Hepatocyte (in vitro differentiated cells): ENCODE measurements at regions not wholly inside any gene's neighbourhood (a gene's known extent, or its start where the extent isn't known, plus 50 kb on each side); places are given as distances from the start of the nearest gene placed in this dataset.

Experiments used
- DNase-seq: peaks from one replicate; pipeline ENCODE4 v3.0.0-alpha.2; 2016; ENCODE audit warnings: low spot score
- H2AFZ ChIP-seq: fragments of 200-600 bp; sonication (generic); 2 replicates; pipeline ENCODE4 v1.6.0; 2016; ENCODE audit warnings: antibody characterized with exemption, mild to moderate bottlenecking
- H3K27ac ChIP-seq: fragments of 200-600 bp; sonication (generic); 2 replicates; pipeline ENCODE4 v1.5.1; 2016; ENCODE audit warnings: mild to moderate bottlenecking
- H3K27me3 ChIP-seq: fragments of 200-600 bp; sonication (generic); 2 replicates; pipeline ENCODE4 v1.6.1; 2016
- H3K36me3 ChIP-seq: fragments of 200-600 bp; sonication (generic); replicated peaks from 2 replicates; pipeline ENCODE4 v1.5.1; 2016; ENCODE audit warnings: low read depth; ENCODE audit not compliant: insufficient read depth
- H3K4me1 ChIP-seq: fragments of 200-600 bp; sonication (generic); 2 replicates; pipeline ENCODE4 v1.5.1; 2016; ENCODE audit warnings: mild to moderate bottlenecking, moderate library complexity; ENCODE audit not compliant: insufficient read depth
- H3K4me2 ChIP-seq: fragments of 200-600 bp; sonication (generic); 2 replicates; pipeline ENCODE4 v1.6.0; 2016
- H3K4me3 ChIP-seq: fragments of 200-600 bp; sonication (generic); 2 replicates; pipeline ENCODE4 v1.5.1; 2016; ENCODE audit warnings: mild to moderate bottlenecking
- H3K79me2 ChIP-seq: fragments of 200-600 bp; sonication (generic); 2 replicates; pipeline ENCODE4 v1.6.0; 2017; ENCODE audit warnings: mild to moderate bottlenecking
- H3K9me2 ChIP-seq: fragments of 200-600 bp; sonication (generic); replicated peaks from 2 replicates; pipeline ENCODE4 v1.6.0; 2017; ENCODE audit warnings: mild to moderate bottlenecking; ENCODE audit not compliant: insufficient read depth
- H3K9me3 ChIP-seq: fragments of 200-600 bp; sonication (generic); 2 replicates; pipeline ENCODE4 v1.5.1; 2016; ENCODE audit warnings: low read depth, mild to moderate bottlenecking
- H4K20me1 ChIP-seq: fragments of 200-600 bp; sonication (generic); 2 replicates; pipeline ENCODE4 v1.6.0; 2016; ENCODE audit warnings: mild to moderate bottlenecking; ENCODE audit not compliant: insufficient read depth, poor library complexity, severe bottlenecking
- EZH2 ChIP-seq: fragments of 200-600 bp; sonication (generic); IDR thresholded peaks from 2 replicates; pipeline ENCODE4 v1.6.1; 2016; ENCODE audit warnings: antibody characterized with exemption, mild to moderate bottlenecking, borderline replicate concordance
- EZH2phosphoT487 ChIP-seq: fragments of 200-600 bp; sonication (generic); IDR thresholded peaks from one replicate; pipeline ENCODE4 v1.6.1; 2018; ENCODE audit warnings: antibody characterized with exemption, mild to moderate bottlenecking, low read depth, moderate library complexity; ENCODE audit not compliant: unreplicated experiment, severe bottlenecking
- WGBS: methylation state at CpG from one replicate; pipeline ENCODE4 v1.1.6; 2016; ENCODE audit warnings: low lambda C conversion rate; ENCODE audit errors: missing lambda C conversion rate; 5-methylcytosine and 5-hydroxymethylcytosine counted together
- TF ChIP-seq, protein P1 (sequence below): fragments of 200-600 bp; sonication (generic); IDR thresholded peaks from 2 replicates; pipeline ENCODE4 v1.5.1; 2016; ENCODE audit warnings: antibody characterized with exemption, mild to moderate bottlenecking; ENCODE audit not compliant: poor library complexity

DNA sequence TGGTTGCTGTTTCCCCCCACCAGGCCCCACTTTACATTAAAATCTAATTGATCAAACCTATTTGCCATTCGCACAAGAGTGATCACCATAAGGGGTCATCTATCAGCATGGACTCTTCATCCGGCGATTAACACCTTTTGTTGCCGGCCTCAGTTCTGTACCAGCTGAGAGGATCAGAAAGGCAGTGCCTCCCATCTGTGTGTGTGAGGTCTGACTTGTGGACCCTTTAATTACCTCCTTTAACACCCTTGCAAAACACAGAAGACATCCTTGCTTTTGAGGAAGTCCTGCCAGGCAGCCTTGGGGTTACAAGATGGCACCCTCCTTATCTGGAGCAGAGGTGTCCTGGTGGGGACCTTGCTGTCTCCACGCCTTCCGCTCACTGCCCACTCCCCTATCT, 77.2 kb upstream of the IRX3 start:
- TF ChIP-seq, protein P1, sequence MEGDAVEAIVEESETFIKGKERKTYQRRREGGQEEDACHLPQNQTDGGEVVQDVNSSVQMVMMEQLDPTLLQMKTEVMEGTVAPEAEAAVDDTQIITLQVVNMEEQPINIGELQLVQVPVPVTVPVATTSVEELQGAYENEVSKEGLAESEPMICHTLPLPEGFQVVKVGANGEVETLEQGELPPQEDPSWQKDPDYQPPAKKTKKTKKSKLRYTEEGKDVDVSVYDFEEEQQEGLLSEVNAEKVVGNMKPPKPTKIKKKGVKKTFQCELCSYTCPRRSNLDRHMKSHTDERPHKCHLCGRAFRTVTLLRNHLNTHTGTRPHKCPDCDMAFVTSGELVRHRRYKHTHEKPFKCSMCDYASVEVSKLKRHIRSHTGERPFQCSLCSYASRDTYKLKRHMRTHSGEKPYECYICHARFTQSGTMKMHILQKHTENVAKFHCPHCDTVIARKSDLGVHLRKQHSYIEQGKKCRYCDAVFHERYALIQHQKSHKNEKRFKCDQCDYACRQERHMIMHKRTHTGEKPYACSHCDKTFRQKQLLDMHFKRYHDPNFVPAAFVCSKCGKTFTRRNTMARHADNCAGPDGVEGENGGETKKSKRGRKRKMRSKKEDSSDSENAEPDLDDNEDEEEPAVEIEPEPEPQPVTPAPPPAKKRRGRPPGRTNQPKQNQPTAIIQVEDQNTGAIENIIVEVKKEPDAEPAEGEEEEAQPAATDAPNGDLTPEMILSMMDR, result no peak
- TF ChIP-seq EZH2 (no peak), EZH2phosphoT487 (no peak)
- Histone ChIP-seq H3K27ac (no peak overlapping the region), H3K4me2 (no peak overlapping the region), H2AFZ (no peak overlapping the region), H3K4me3 (no peak overlapping the region), H3K27me3 (no peaks in the 10 kb centered on the region), H3K4me1 (peaks cover 5% of the 10 kb centered on the region), H3K36me3 (no peaks in the 10 kb centered on the region), H3K79me2 (no peaks in the 10 kb centered on the region), H4K20me1 (no peaks in the 10 kb centered on the region), H3K9me3 (no peaks in the 10 kb centered on the region), H3K9me2 (no peaks in the 10 kb centered on the region)
- 91% methylated on average over 6 of the region's 6 CpGs for WGBS
- no peak for DNase-seq

DNA sequence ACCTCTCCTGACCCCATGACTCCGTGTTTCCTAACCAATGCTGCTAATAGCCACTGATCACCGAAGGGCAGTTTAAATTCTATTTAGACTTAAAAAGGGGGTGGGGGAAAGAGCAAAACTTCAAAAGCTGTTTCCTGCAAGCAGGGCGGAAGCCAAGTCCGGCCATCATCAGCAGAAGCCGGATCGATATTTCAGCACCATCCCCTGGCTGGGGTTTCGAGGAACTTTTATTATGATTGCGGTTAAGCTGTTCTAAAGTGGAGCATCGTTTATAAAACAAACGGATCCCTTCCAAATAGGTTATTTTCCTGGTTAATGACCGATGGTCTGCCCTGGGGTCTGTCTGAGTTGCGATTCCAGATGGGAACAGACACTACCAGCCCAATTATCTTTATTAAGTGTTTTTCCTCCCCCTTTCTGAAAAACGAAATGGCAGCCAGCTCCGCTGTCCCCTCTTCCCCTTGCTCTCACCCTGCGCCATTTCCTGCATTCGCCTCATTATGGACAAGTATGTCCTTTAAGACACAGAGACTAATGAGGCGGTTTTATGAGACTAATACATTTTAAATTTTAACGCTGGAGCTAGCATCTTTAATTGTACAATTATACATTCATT, 76.1 kb upstream of the IRX3 start:
- H3K9me2 ChIP-seq, result no peaks in the 10 kb centered on the region
- no peak overlapping the region for H2AFZ ChIP-seq
- no peaks in the 10 kb centered on the region for H3K79me2 ChIP-seq
- no peak overlapping the region for H3K4me2 ChIP-seq
- H3K27ac ChIP-seq, result no peak overlapping the region
- peaks cover 5% of the 10 kb centered on the region for H3K4me1 ChIP-seq
- TF ChIP-seq, protein P1, result no peak
- TF ChIP-seq EZH2phosphoT487, result no peak
- TF ChIP-seq EZH2, result no peak
- no peak overlapping the region for H3K4me3 ChIP-seq
- no peaks in the 10 kb centered on the region for H3K9me3 ChIP-seq
- H3K27me3 ChIP-seq, result no peaks in the 10 kb centered on the region
- DNase-seq, result no peak
- no peaks in the 10 kb centered on the region for H4K20me1 ChIP-seq
- no peaks in the 10 kb centered on the region for H3K36me3 ChIP-seq
- WGBS, result 55% methylated on average over 18 of the region's 18 CpGs

DNA sequence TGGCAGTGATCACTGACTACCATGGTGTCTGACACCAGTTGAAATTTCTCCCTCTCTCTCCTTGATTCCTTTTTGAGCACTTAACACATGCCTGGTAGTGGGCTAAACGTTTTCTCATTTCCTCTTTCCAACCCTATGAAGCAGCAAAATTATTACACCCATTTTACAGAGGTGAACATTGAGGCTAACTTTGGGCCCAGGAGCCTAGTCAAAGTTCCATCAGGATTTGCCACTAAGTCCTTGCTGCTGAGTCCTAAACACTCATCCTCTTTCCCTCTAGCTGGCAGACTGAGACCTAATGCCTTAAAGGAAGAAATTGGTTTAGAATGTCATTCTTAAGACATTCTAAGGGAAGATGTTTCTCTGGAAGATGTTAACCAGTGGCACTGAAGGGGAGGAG, 74.7 kb upstream of the IRX3 start:
- no peaks in the 10 kb centered on the region for H3K9me2 ChIP-seq

More for the DNA sequence above, 74.7 kb upstream of the IRX3 start:
- H3K36me3 ChIP-seq, result no peaks in the 10 kb centered on the region
- H3K4me3 ChIP-seq, result no peak overlapping the region
- TF ChIP-seq EZH2 (no peak), EZH2phosphoT487 (no peak)
- TF ChIP-seq, protein P1, result no peak
- no peak overlapping the region for H2AFZ ChIP-seq
- H3K9me3 ChIP-seq, result no peaks in the 10 kb centered on the region
- H3K4me1 ChIP-seq, result peaks cover 5% of the 10 kb centered on the region
- DNase-seq, result no peak
- H3K27ac ChIP-seq, result no peak overlapping the region
- no peaks in the 10 kb centered on the region for H3K27me3 ChIP-seq
- no peaks in the 10 kb centered on the region for H4K20me1 ChIP-seq
- 72% methylated on average over 1 of the region's 1 CpG for WGBS
- H3K4me2 ChIP-seq, result no peak overlapping the region
- H3K79me2 ChIP-seq, result no peaks in the 10 kb centered on the region
